ENCODE measurements at regions not wholly inside any gene's neighbourhood (a gene's known extent, or its start where the extent isn't known, plus 50 kb on each side); places are given as distances from the start of the nearest gene placed in this dataset.

DNA sequence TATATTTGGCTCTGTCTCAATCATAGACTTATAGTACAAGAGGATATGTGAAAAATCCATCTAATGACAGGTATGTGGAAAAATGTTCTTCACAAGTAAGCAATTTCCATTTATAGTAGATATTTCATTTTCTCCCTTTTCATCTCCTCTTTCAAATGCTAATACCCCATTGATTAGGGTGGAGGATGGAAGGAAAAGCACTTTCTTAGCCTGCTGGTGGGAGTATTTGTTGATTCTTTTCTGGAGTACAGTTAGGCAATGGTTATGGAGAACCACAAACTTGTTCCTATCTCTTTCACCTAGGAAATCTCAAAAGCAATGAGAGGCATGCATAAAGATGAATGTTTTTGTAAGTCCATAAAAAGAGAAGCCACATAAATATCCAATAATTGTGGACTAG, 108.0 kb upstream of the CREB5 start:
- TF ChIP-seq CTCF (conservative IDR thresholded peaks at IDR 0.05; ENCODE audit: low read length) (no peak), EZH2phosphoT487 (IDR thresholded peaks at IDR 0.05; ENCODE audit: borderline replicate concordance, low read depth, low read length) (no peak)

All from OCI-LY7 (cell line).